ENCODE measurements at regions not wholly inside any gene's neighbourhood (a gene's known extent, or its start where the extent isn't known, plus 50 kb on each side); places are given as distances from the start of the nearest gene placed in this dataset.

- FAIRE-seq (no peak), DNase-seq (ENCODE audit: insufficient read length, low spot score) (no peak)
- TF ChIP-seq POLR2A (IDR thresholded peaks at IDR 0.05; ENCODE audit: low read depth, low read length) (no peak), SPI1 (IDR thresholded peaks at IDR 0.05; ENCODE audit: low read depth, low read length) (no peak), POLR2AphosphoS5 (IDR thresholded peaks at IDR 0.05; ENCODE audit: low read depth, low read length) (no peak), TAF1 (IDR thresholded peaks at IDR 0.05; ENCODE audit: low read depth, low read length) (no peak), POU2F2 (IDR thresholded peaks at IDR 0.05; ENCODE audit: low read depth, low read length) (no peak), PAX5 (IDR thresholded peaks at IDR 0.05; ENCODE audit: insufficient read depth, low read length, severe bottlenecking) (no peak)
Observed at GRCh38 chr1:56411021-56411420, 168.3 kb downstream of the PLPP3 start.

- FAIRE-seq (no peak), DNase-seq (ENCODE audit: insufficient read length, low spot score) (no peak)
- TF ChIP-seq POU2F2 (IDR thresholded peaks at IDR 0.05; ENCODE audit: low read depth, low read length) (no peak), POLR2A (IDR thresholded peaks at IDR 0.05; ENCODE audit: low read depth, low read length) (no peak), PAX5 (IDR thresholded peaks at IDR 0.05; ENCODE audit: insufficient read depth, low read length, severe bottlenecking) (no peak), SPI1 (IDR thresholded peaks at IDR 0.05; ENCODE audit: low read depth, low read length) (no peak), POLR2AphosphoS5 (IDR thresholded peaks at IDR 0.05; ENCODE audit: low read depth, low read length) (no peak), TAF1 (IDR thresholded peaks at IDR 0.05; ENCODE audit: low read depth, low read length) (no peak)
Observed at GRCh38 chr1:56410405-56410804, 169.0 kb downstream of the PLPP3 start.

GRCh38 chr1:56409112-56409691 lies 170.2 kb downstream of the PLPP3 start:
- DNase-seq (ENCODE audit: insufficient read length, low spot score) (peak; percentile 19), FAIRE-seq (peak; percentile 35)
- TF ChIP-seq PAX5 (IDR thresholded peaks at IDR 0.05; ENCODE audit: insufficient read depth, low read length, severe bottlenecking), result no peak
- no peak for TF ChIP-seq SPI1 (IDR thresholded peaks at IDR 0.05; ENCODE audit: low read depth, low read length)
- no peak for TF ChIP-seq POLR2AphosphoS5 (IDR thresholded peaks at IDR 0.05; ENCODE audit: low read depth, low read length)
- no peak for TF ChIP-seq POLR2A (IDR thresholded peaks at IDR 0.05; ENCODE audit: low read depth, low read length)
- no peak for TF ChIP-seq POU2F2 (IDR thresholded peaks at IDR 0.05; ENCODE audit: low read depth, low read length)
- no peak for TF ChIP-seq TAF1 (IDR thresholded peaks at IDR 0.05; ENCODE audit: low read depth, low read length)

GRCh38 chr1:56406821-56407220 lies 172.5 kb downstream of the PLPP3 start:
- DNase-seq (ENCODE audit: insufficient read length, low spot score) (no peak), FAIRE-seq (no peak)
- TF ChIP-seq POU2F2 (IDR thresholded peaks at IDR 0.05; ENCODE audit: low read depth, low read length) (no peak), PAX5 (IDR thresholded peaks at IDR 0.05; ENCODE audit: insufficient read depth, low read length, severe bottlenecking) (no peak), SPI1 (IDR thresholded peaks at IDR 0.05; ENCODE audit: low read depth, low read length) (no peak), POLR2AphosphoS5 (IDR thresholded peaks at IDR 0.05; ENCODE audit: low read depth, low read length) (no peak), POLR2A (IDR thresholded peaks at IDR 0.05; ENCODE audit: low read depth, low read length) (no peak), TAF1 (IDR thresholded peaks at IDR 0.05; ENCODE audit: low read depth, low read length) (no peak)

- FAIRE-seq (no peak), DNase-seq (ENCODE audit: insufficient read length, low spot score) (no peak)
- no peak for TF ChIP-seq POLR2AphosphoS5 (IDR thresholded peaks at IDR 0.05; ENCODE audit: low read depth, low read length)
- no peak for TF ChIP-seq PAX5 (IDR thresholded peaks at IDR 0.05; ENCODE audit: insufficient read depth, low read length, severe bottlenecking)
- TF ChIP-seq POLR2A (IDR thresholded peaks at IDR 0.05; ENCODE audit: low read depth, low read length), result no peak
- no peak for TF ChIP-seq TAF1 (IDR thresholded peaks at IDR 0.05; ENCODE audit: low read depth, low read length)
- no peak for TF ChIP-seq SPI1 (IDR thresholded peaks at IDR 0.05; ENCODE audit: low read depth, low read length)
- no peak for TF ChIP-seq POU2F2 (IDR thresholded peaks at IDR 0.05; ENCODE audit: low read depth, low read length)
Observed at GRCh38 chr1:56404561-56405030, 174.8 kb downstream of the PLPP3 start.

- FAIRE-seq, result no peak
- TF ChIP-seq TAF1 (IDR thresholded peaks at IDR 0.05; ENCODE audit: low read depth, low read length), result no peak
- no peak for TF ChIP-seq POLR2AphosphoS5 (IDR thresholded peaks at IDR 0.05; ENCODE audit: low read depth, low read length)
- no peak for TF ChIP-seq SPI1 (IDR thresholded peaks at IDR 0.05; ENCODE audit: low read depth, low read length)
- no peak for TF ChIP-seq POU2F2 (IDR thresholded peaks at IDR 0.05; ENCODE audit: low read depth, low read length)
- no peak for TF ChIP-seq POLR2A (IDR thresholded peaks at IDR 0.05; ENCODE audit: low read depth, low read length)
- TF ChIP-seq PAX5 (IDR thresholded peaks at IDR 0.05; ENCODE audit: insufficient read depth, low read length, severe bottlenecking), result no peak
- no peak for DNase-seq (ENCODE audit: insufficient read length, low spot score)
Observed at GRCh38 chr1:56404066-56404465, 175.3 kb downstream of the PLPP3 start.

GRCh38 chr1:56403321-56403720 lies 176.0 kb downstream of the PLPP3 start:
- TF ChIP-seq TAF1 (IDR thresholded peaks at IDR 0.05; ENCODE audit: low read depth, low read length), result no peak
- no peak for TF ChIP-seq SPI1 (IDR thresholded peaks at IDR 0.05; ENCODE audit: low read depth, low read length)
- no peak for TF ChIP-seq POLR2A (IDR thresholded peaks at IDR 0.05; ENCODE audit: low read depth, low read length)
- DNase-seq (ENCODE audit: insufficient read length, low spot score) (no peak), FAIRE-seq (no peak)

GRCh38 chr1:56401191-56401590 lies 178.2 kb downstream of the PLPP3 start:
- FAIRE-seq (no peak), DNase-seq (ENCODE audit: insufficient read length, low spot score) (no peak)
- TF ChIP-seq TAF1 (IDR thresholded peaks at IDR 0.05; ENCODE audit: low read depth, low read length), result no peak
- no peak for TF ChIP-seq POU2F2 (IDR thresholded peaks at IDR 0.05; ENCODE audit: low read depth, low read length)
- TF ChIP-seq POLR2AphosphoS5 (IDR thresholded peaks at IDR 0.05; ENCODE audit: low read depth, low read length), result no peak
- TF ChIP-seq POLR2A (IDR thresholded peaks at IDR 0.05; ENCODE audit: low read depth, low read length), result no peak
- no peak for TF ChIP-seq SPI1 (IDR thresholded peaks at IDR 0.05; ENCODE audit: low read depth, low read length)
- no peak for TF ChIP-seq PAX5 (IDR thresholded peaks at IDR 0.05; ENCODE audit: insufficient read depth, low read length, severe bottlenecking)

GRCh38 chr1:56400526-56400925 lies 178.8 kb downstream of the PLPP3 start:
- TF ChIP-seq POLR2AphosphoS5 (IDR thresholded peaks at IDR 0.05; ENCODE audit: low read depth, low read length) (no peak), POU2F2 (IDR thresholded peaks at IDR 0.05; ENCODE audit: low read depth, low read length) (no peak), SPI1 (IDR thresholded peaks at IDR 0.05; ENCODE audit: low read depth, low read length) (no peak), POLR2A (IDR thresholded peaks at IDR 0.05; ENCODE audit: low read depth, low read length) (no peak), TAF1 (IDR thresholded peaks at IDR 0.05; ENCODE audit: low read depth, low read length) (no peak), PAX5 (IDR thresholded peaks at IDR 0.05; ENCODE audit: insufficient read depth, low read length, severe bottlenecking) (no peak)
- DNase-seq (ENCODE audit: insufficient read length, low spot score) (no peak), FAIRE-seq (no peak)

- DNase-seq (ENCODE audit: insufficient read length, low spot score), result no peak
- TF ChIP-seq POLR2A (IDR thresholded peaks at IDR 0.05; ENCODE audit: low read depth, low read length), result no peak
- TF ChIP-seq PAX5 (IDR thresholded peaks at IDR 0.05; ENCODE audit: insufficient read depth, low read length, severe bottlenecking), result no peak
- no peak for TF ChIP-seq TAF1 (IDR thresholded peaks at IDR 0.05; ENCODE audit: low read depth, low read length)
- no peak for TF ChIP-seq POU2F2 (IDR thresholded peaks at IDR 0.05; ENCODE audit: low read depth, low read length)
- TF ChIP-seq SPI1 (IDR thresholded peaks at IDR 0.05; ENCODE audit: low read depth, low read length), result no peak
- TF ChIP-seq POLR2AphosphoS5 (IDR thresholded peaks at IDR 0.05; ENCODE audit: low read depth, low read length), result no peak
Observed at GRCh38 chr1:56399795-56400194, 179.6 kb downstream of the PLPP3 start.

More at GRCh38 chr1:56399795-56400194, 179.6 kb downstream of the PLPP3 start:
- no peak for FAIRE-seq
